GM19193 (cell line): ENCODE measurements at regions not wholly inside any gene's neighbourhood (a gene's known extent, or its start where the extent isn't known, plus 50 kb on each side); places are given as distances from the start of the nearest gene placed in this dataset.
A peak's percentile ranks its signal among the peaks of the same experiment; 100 is the strongest.

Source experiments
- POLR2A ChIP-seq: IDR thresholded peaks from 4 replicates; pipeline ENCODE4 v1.6.1; 2011; ENCODE audit not compliant: insufficient read depth, insufficient read length; ENCODE audit errors: extremely low read depth

- peak; percentile 19 for TF ChIP-seq POLR2A
Observed at GRCh38 chr7:130884437-130885417, 150.7 kb upstream of the KLF14 start.

- TF ChIP-seq POLR2A: no peak
Observed at GRCh38 chr7:130886438-130887135, 152.6 kb upstream of the KLF14 start.

GRCh38 chr7:130887182-130887956 is 153.4 kb upstream of the KLF14 start:
- TF ChIP-seq POLR2A: no peak

- no peak for TF ChIP-seq POLR2A
Observed at GRCh38 chr7:130887957-130888371, 154.0 kb upstream of the KLF14 start.

- no peak for TF ChIP-seq POLR2A
Observed at GRCh38 chr7:130888468-130888867, 154.5 kb upstream of the KLF14 start.

- TF ChIP-seq POLR2A: peak; percentile 34
Observed at GRCh38 chr7:130890176-130891020, 156.4 kb upstream of the KLF14 start.

GRCh38 chr7:130891254-130892094 is 157.5 kb upstream of the KLF14 start:
- no peak for TF ChIP-seq POLR2A

GRCh38 chr7:130893441-130893894 is 159.5 kb upstream of the KLF14 start:
- no peak for TF ChIP-seq POLR2A

- TF ChIP-seq POLR2A: no peak
Observed at GRCh38 chr7:130894146-130894908, 160.3 kb upstream of the KLF14 start.

- TF ChIP-seq POLR2A: peak; percentile 48
Observed at GRCh38 chr7:130894909-130895750, 161.1 kb upstream of the KLF14 start.

- TF ChIP-seq POLR2A: no peak
Observed at GRCh38 chr7:130896051-130896881, 162.3 kb upstream of the KLF14 start.
